ENCODE measurements at regions not wholly inside any gene's neighbourhood (a gene's known extent, or its start where the extent isn't known, plus 50 kb on each side); places are given as distances from the start of the nearest gene placed in this dataset.

DNA sequence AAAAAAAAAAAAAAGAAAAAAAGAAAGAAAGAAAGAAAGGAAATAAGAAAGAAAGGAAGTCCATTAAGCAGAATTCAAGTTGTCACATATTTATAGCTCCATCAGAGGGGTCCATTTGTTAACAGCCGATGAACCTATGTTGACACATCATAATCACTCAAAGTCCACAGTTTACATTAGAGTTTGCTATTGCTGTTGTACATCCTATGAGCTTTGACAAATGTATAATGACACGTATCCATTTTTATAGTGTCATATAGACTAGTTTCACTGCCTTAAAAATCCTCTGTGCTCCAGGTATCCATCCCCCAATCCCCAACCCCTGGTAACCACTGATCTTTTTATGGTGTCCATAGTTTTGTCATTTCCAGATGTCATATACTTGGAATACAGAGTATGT is 335.2 kb downstream of the RND3 start:
- TF ChIP-seq CTCF (IDR thresholded peaks at IDR 0.05) (no peak), POLR2A (IDR thresholded peaks at IDR 0.05) (no peak)
